Vagina (tissue), 2 donors: ENCODE measurements at regions not wholly inside any gene's neighbourhood (a gene's known extent, or its start where the extent isn't known, plus 50 kb on each side); places are given as distances from the start of the nearest gene placed in this dataset.

Experiments
- DNase-seq, 2 donors: peaks; one replicate each; pipeline ENCODE4 v3.0.0-alpha.2; 2017; ENCODE audit errors: extremely low spot score in 2 of 2
- H3K27ac ChIP-seq: fragments of 200-600 bp; sonication (generic); one replicate; pipeline ENCODE4 v1.5.1; 2019
- H3K27me3 ChIP-seq: fragments of 200-600 bp; sonication (generic); one replicate; pipeline ENCODE4 v1.5.1; 2019
- H3K36me3 ChIP-seq, 2 donors: fragments of 200-600 bp; sonication (generic); one replicate each; pipeline ENCODE4 v1.5.1; 2017 to 2019
- H3K4me1 ChIP-seq: fragments of 200-600 bp; sonication (generic); one replicate; pipeline ENCODE4 v1.5.1; 2019
- H3K4me3 ChIP-seq, 2 donors: fragments of 200-600 bp; sonication (generic); 1 replicate in 1 of 2; 2 replicates in 1 of 2; pipeline ENCODE4 v1.5.1; 2016 to 2019
- H3K9me3 ChIP-seq: fragments of 200-600 bp; sonication (generic); one replicate; pipeline ENCODE4 v1.5.1; 2019
- POLR2A ChIP-seq, 2 donors: fragments of 450-650 bp; IDR thresholded peaks; one replicate each; pipeline ENCODE4 v1.6.1; 2017; ENCODE audit warnings: antibody characterized with exemption in 2 of 2, mild to moderate bottlenecking in 2 of 2, moderate library complexity in 2 of 2
- POLR2AphosphoS5 ChIP-seq, 2 donors: sonication (generic); formaldehyde crosslinking; IDR thresholded peaks; one replicate each; pipeline ENCODE4 v1.9.0; 2017; ENCODE audit warnings: antibody characterized with exemption in 2 of 2, mild to moderate bottlenecking in 2 of 2, low read depth in 1 of 2; ENCODE audit not compliant: insufficient read depth in 1 of 2
- intact Hi-C: fragments of 100-400 bp; cut with DNase I; formaldehyde crosslinking; loops from one replicate; pipeline ENCODE4 v1.15.1; 2023
- TF ChIP-seq, protein P1 (sequence below), 3 experiments: fragments of 450-650 bp in 2 of 3; fragments of 200-600 bp in 1 of 3; sonication (generic) in 1 of 3; IDR thresholded peaks; one replicate each; pipeline ENCODE4 v1.5.1; 2017 to 2019; ENCODE audit warnings: antibody characterized with exemption in 3 of 3, mild to moderate bottlenecking in 2 of 3, moderate library complexity in 2 of 3

DNA sequence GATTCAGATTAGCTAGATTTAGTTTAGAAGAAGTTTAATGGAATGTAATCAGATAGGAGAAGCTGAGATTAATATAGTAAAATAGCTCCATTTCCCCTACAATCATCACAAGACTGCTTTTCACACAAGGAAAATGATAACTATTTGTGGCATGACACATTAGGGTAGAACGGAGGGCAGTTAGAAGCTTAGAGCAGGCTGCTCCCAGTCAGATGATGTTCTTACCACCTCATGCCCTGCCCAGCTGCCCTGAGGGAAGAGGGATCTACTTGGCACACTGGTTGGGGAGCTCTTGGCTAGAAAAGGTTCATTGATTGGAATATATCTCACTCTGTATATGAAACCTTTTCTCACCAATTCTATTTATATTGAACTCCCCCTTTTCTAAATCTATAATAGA, 180.7 kb upstream of the IL15 start:
- Histone ChIP-seq H3K4me1 (no peaks in the 10 kb centered on the region), H3K36me3 (no peaks in the 10 kb centered on the region), H3K27ac (no peak overlapping the region), H3K9me3 (no peaks in the 10 kb centered on the region), H3K4me3 (no peak overlapping the region), H3K27me3 (no peaks in the 10 kb centered on the region)
- no peak for DNase-seq
- intact Hi-C loops: no loop called here
- TF ChIP-seq POLR2AphosphoS5 (IDR thresholded peaks at IDR 0.05; ENCODE audit: insufficient read depth in 1 of 2, low read depth in 1 of 2) (no peak), POLR2A (IDR thresholded peaks at IDR 0.05) (no peak)
- TF ChIP-seq, protein P1, sequence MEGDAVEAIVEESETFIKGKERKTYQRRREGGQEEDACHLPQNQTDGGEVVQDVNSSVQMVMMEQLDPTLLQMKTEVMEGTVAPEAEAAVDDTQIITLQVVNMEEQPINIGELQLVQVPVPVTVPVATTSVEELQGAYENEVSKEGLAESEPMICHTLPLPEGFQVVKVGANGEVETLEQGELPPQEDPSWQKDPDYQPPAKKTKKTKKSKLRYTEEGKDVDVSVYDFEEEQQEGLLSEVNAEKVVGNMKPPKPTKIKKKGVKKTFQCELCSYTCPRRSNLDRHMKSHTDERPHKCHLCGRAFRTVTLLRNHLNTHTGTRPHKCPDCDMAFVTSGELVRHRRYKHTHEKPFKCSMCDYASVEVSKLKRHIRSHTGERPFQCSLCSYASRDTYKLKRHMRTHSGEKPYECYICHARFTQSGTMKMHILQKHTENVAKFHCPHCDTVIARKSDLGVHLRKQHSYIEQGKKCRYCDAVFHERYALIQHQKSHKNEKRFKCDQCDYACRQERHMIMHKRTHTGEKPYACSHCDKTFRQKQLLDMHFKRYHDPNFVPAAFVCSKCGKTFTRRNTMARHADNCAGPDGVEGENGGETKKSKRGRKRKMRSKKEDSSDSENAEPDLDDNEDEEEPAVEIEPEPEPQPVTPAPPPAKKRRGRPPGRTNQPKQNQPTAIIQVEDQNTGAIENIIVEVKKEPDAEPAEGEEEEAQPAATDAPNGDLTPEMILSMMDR (IDR thresholded peaks at IDR 0.05): no peak

DNA sequence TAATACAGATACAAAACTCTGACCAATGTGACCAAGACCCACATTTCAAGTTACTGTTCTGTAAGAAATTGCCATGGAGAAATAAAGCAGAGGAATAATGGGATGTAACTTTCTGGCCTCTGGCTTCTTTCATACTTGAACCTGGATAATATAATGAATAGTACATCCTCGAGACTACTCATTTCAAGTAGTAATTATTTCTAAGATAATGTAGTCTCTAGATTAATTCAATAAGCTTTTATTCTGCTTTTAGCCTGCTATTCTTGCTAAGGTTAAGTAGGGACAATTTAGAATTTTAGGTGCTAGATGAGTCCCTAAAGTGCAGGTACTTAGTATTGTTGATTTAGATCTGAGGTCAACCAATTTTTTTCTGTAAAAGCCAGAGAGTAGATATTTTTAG, 178.7 kb upstream of the IL15 start:
- TF ChIP-seq POLR2AphosphoS5 (IDR thresholded peaks at IDR 0.05; ENCODE audit: insufficient read depth in 1 of 2, low read depth in 1 of 2): no peak
- TF ChIP-seq POLR2A (IDR thresholded peaks at IDR 0.05): no peak
- TF ChIP-seq, protein P1 (IDR thresholded peaks at IDR 0.05): no peak
- Histone ChIP-seq H3K9me3 (no peaks in the 10 kb centered on the region), H3K4me1 (no peaks in the 10 kb centered on the region), H3K36me3 (no peaks in the 10 kb centered on the region), H3K27me3 (no peaks in the 10 kb centered on the region), H3K4me3 (no peak overlapping the region), H3K27ac (no peak overlapping the region)
- intact Hi-C loops: no loop called here
- no peak for DNase-seq

DNA sequence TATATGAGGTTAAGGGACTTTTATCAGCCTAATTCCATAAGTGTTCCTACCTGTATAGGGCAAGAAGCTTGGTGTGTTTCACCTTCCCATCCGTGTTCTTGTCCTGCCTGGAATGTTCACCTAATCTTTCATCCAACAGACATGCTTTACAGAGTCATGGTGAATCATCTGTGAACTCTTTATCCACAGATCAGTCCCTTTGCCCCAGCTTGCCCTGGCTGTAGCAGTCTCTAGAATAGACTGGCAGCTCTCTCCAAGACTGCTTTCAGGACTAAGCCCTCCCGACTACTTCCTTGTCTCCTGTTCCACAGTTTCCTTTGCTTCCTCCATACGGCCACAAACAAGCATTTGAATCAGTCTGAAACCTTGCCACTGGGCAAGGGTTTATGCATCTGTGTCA, 177.9 kb upstream of the IL15 start:
- intact Hi-C loops: no loop called here
- H3K27ac ChIP-seq: no peak overlapping the region

DNA sequence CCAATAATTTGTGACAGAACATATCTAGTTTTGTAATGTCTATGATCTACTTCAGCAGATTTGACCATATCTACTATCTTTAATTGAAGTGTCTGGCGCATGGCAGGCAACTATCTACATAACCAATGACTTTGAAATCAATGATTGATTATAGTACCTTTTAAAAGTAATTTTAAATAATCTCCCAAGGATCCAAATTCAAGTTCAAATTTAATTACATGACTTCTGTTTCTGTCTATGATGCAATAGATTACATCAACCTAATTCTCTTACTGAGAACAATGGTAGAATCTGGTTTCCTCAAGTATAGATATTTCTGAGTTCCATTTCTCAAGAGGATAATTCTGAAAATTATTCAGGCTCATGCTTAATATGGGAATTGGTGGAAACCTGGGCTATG, 177.4 kb upstream of the IL15 start:
- Histone ChIP-seq H3K9me3 (no peaks in the 10 kb centered on the region), H3K4me1 (no peaks in the 10 kb centered on the region), H3K27me3 (no peaks in the 10 kb centered on the region), H3K36me3 (no peaks in the 10 kb centered on the region), H3K4me3 (no peak overlapping the region), H3K27ac (no peak overlapping the region)
- intact Hi-C loops: no loop called here
- no peak for DNase-seq
- TF ChIP-seq POLR2A (IDR thresholded peaks at IDR 0.05) (no peak), POLR2AphosphoS5 (IDR thresholded peaks at IDR 0.05; ENCODE audit: insufficient read depth in 1 of 2, low read depth in 1 of 2) (no peak)
- TF ChIP-seq, protein P1 (IDR thresholded peaks at IDR 0.05): no peak

More for the DNA sequence above, 177.9 kb upstream of the IL15 start:
- Histone ChIP-seq H3K36me3 (no peaks in the 10 kb centered on the region), H3K4me3 (no peak overlapping the region), H3K27me3 (no peaks in the 10 kb centered on the region), H3K9me3 (no peaks in the 10 kb centered on the region), H3K4me1 (no peaks in the 10 kb centered on the region)
- no peak for DNase-seq
- TF ChIP-seq POLR2A (IDR thresholded peaks at IDR 0.05) (no peak), POLR2AphosphoS5 (IDR thresholded peaks at IDR 0.05; ENCODE audit: insufficient read depth in 1 of 2, low read depth in 1 of 2) (no peak)
- TF ChIP-seq, protein P1 (IDR thresholded peaks at IDR 0.05): no peak

DNA sequence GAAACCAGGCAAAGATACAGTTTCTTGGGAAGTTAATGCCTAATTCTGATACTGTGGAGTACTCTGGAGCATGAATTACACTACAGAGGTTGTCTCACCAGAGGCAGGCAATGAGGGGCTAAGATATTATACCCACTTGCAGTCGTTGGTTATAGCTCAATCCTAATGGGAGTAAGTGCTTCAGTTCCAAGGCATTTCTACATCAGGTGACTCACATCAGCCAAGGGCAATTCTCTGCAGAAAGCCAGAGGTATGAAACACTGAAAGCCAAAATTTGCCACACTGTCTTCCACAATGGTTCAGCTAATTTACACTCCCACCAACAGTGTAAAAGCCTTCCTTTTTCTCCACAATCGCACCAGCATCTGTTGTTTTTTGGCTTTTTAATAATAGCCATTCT, 174.0 kb upstream of the IL15 start:
- H3K4me3 ChIP-seq: no peak overlapping the region
- no peak for DNase-seq
- H3K9me3 ChIP-seq: no peaks in the 10 kb centered on the region
- TF ChIP-seq POLR2A (IDR thresholded peaks at IDR 0.05): no peak
- TF ChIP-seq POLR2AphosphoS5 (IDR thresholded peaks at IDR 0.05; ENCODE audit: insufficient read depth in 1 of 2, low read depth in 1 of 2): no peak
- TF ChIP-seq, protein P1 (IDR thresholded peaks at IDR 0.05): no peak
- no peaks in the 10 kb centered on the region for H3K27me3 ChIP-seq
- intact Hi-C loops: no loop called here
- H3K27ac ChIP-seq: no peak overlapping the region
- no peaks in the 10 kb centered on the region for H3K4me1 ChIP-seq
- H3K36me3 ChIP-seq: no peaks in the 10 kb centered on the region
